ENCODE measurements at regions not wholly inside any gene's neighbourhood (a gene's known extent, or its start where the extent isn't known, plus 50 kb on each side); places are given as distances from the start of the nearest gene placed in this dataset.

DNA sequence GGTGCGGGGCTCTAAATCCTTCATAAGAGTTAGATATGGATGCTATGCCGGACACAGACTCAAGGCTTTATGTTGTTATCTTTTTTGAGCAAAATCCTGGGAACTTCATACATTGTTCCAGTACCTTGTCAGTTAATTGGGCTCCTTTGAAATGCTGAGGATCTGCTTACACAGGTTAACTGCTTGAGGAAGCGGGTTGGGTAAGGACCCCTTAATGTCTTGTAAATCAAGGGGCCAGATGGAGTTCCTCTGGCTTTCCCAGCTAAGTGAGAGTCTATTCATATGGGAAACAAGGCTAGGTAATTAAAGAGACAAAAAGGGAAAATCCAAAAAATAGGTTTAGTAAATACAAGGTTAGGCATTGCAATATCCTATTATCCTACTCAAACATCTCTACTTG lies 141.5 kb downstream of the OR2B2 start:
- Histone ChIP-seq H3K4me3 (no peak overlapping the region), H3K4me1 (ENCODE audit: control insufficient read depth in 1 of 2, low read depth in 2 of 2) (peaks cover 0 to 9% of the 10 kb centered on the region in 2 donors), H3K36me3 (no peaks in the 10 kb centered on the region), H3K27ac (no peak overlapping the region), H3K27me3 (replicated peaks; ENCODE audit: insufficient read depth) (no peaks in the 10 kb centered on the region), H3K9me3 (no peaks in the 10 kb centered on the region)
- TF ChIP-seq CTCF (IDR thresholded peaks at IDR 0.05): no peak
- no peak for ATAC-seq (ENCODE audit: insufficient number of reproducible peaks, low FRiP score, low read depth)
- no peak for DNase-seq (ENCODE audit: low spot score)

DNA sequence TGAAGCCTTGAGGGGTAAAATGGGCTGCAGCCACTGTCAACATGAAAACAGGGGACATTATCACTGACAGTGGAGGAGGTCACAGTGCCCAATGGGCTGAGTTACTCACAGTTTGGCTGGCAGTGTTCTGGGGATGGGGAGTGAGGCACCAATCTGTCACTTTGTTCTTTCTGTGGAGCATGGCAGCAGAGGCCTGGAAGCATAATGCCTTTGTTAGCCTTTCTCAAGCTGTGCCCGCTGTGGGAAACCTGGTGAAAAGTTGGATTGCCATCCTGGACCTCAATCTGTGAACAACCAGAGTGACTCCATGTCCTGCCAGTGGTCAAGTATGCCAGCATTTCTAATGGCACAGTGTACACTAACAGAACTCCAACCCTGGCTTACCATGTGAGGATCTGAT lies 143.6 kb downstream of the OR2B2 start:
- DNase-seq (ENCODE audit: low spot score) (no peak), ATAC-seq (ENCODE audit: insufficient number of reproducible peaks, low FRiP score, low read depth) (no peak)
- Histone ChIP-seq H3K27me3 (replicated peaks; ENCODE audit: insufficient read depth) (no peaks in the 10 kb centered on the region), H3K9me3 (no peaks in the 10 kb centered on the region), H3K27ac (no peak overlapping the region), H3K4me3 (no peak overlapping the region), H3K36me3 (no peaks in the 10 kb centered on the region), H3K4me1 (ENCODE audit: control insufficient read depth in 1 of 2, low read depth in 2 of 2) (peaks cover 0 to 9% of the 10 kb centered on the region in 2 donors)
- TF ChIP-seq CTCF (IDR thresholded peaks at IDR 0.05): no peak

DNA sequence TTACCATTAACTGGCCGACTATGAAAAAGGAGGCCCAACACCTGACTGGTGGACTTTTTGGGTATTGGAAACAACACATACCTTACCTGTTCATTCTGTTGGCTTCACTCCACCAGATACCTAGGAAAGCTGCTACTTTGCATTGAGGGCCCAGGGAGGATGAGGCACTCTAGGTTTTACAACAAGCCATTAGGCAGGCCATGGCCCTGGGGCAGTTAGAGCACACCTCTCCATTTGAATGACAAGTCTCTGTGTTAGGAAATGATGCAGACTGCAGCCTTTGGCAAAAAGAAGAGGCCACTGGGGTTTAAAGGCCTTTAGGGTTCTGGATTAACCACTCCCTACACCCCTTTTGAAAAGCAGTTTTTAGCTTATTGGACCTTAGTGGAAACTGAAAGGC lies 144.3 kb downstream of the OR2B2 start:
- Histone ChIP-seq H3K4me1 (ENCODE audit: control insufficient read depth in 1 of 2, low read depth in 2 of 2) (peaks cover 0 to 9% of the 10 kb centered on the region in 2 donors), H3K27me3 (replicated peaks; ENCODE audit: insufficient read depth) (no peaks in the 10 kb centered on the region), H3K9me3 (no peaks in the 10 kb centered on the region), H3K4me3 (no peak overlapping the region), H3K27ac (no peak overlapping the region), H3K36me3 (no peaks in the 10 kb centered on the region)
- no peak for ATAC-seq (ENCODE audit: insufficient number of reproducible peaks, low FRiP score, low read depth)
- no peak for DNase-seq (ENCODE audit: low spot score)
- TF ChIP-seq CTCF (IDR thresholded peaks at IDR 0.05): no peak

DNA sequence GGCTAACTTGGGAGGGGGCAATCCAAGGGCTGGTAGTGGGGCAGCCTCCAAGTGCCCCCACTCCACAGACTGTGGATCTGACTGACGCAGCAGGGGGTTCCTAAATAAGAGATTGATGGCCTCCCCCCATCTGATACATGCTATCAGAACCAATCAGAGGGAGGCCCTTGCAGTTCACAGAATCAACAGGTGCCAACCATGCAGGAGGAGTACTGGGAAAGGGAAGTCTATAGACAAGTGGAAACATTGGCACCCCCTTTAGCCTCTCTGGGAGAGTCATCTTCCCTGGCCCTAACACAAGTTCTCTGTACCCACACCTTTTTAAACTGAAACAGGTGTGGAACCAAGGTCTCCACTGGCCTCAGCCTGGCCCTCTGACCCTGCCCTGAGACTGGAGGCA lies 145.8 kb downstream of the OR2B2 start:
- no peaks in the 10 kb centered on the region for H3K27me3 ChIP-seq (replicated peaks; ENCODE audit: insufficient read depth)
- H3K36me3 ChIP-seq: no peaks in the 10 kb centered on the region

DNA sequence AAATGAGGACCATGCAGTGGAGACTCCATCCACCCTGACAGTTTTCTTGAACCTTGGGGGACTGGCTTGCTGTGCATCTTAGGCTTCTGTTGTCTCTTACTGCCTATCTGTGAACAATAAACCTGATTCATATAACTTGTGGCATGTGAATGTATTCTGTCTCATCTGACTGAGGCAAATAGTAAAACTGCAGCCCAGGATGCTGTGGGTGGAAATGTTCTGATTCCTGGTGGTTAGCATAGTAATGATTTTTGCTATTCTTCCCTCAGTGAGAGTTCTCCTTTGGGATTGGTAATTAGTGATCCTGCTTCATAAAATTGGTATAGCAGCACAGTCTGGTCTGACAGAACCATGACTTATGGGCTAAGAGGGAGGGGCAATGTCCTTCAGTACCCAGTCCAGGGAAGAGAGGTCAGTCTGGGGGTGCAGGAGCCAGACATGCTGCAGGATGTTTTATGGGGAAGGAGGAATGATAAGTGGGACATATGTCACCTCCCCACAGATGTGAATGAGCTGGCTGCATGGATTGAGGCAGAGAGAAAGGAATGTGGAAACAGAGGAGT lies 147.1 kb downstream of the OR2B2 start:
- no peaks in the 10 kb centered on the region for H3K27me3 ChIP-seq (replicated peaks; ENCODE audit: insufficient read depth)
- no peaks in the 10 kb centered on the region for H3K9me3 ChIP-seq
- H3K27ac ChIP-seq: no peak overlapping the region
- no peaks in the 10 kb centered on the region for H3K36me3 ChIP-seq
- H3K4me1 ChIP-seq (ENCODE audit: control insufficient read depth in 1 of 2, low read depth in 2 of 2): no peaks in the 10 kb centered on the region
- TF ChIP-seq CTCF (IDR thresholded peaks at IDR 0.05): no peak
- no peak for ATAC-seq (ENCODE audit: insufficient number of reproducible peaks, low FRiP score, low read depth)
- no peak overlapping the region for H3K4me3 ChIP-seq
- DNase-seq (ENCODE audit: low spot score): no peak

More for the DNA sequence above, 145.8 kb downstream of the OR2B2 start:
- ATAC-seq (ENCODE audit: insufficient number of reproducible peaks, low FRiP score, low read depth): no peak
- H3K4me3 ChIP-seq: no peak overlapping the region
- DNase-seq (ENCODE audit: low spot score): no peak
- no peaks in the 10 kb centered on the region for H3K9me3 ChIP-seq
- no peak overlapping the region for H3K27ac ChIP-seq
- no peak for TF ChIP-seq CTCF (IDR thresholded peaks at IDR 0.05)
- no peaks in the 10 kb centered on the region for H3K4me1 ChIP-seq (ENCODE audit: control insufficient read depth in 1 of 2, low read depth in 2 of 2)
